Neuron (in vitro differentiated cells): ENCODE measurements at regions not wholly inside any gene's neighbourhood (a gene's known extent, or its start where the extent isn't known, plus 50 kb on each side); places are given as distances from the start of the nearest gene placed in this dataset.
"Not testable (repeated sequence)": the region's sequence is repeated elsewhere in the genome, so short reads cannot be mapped to it uniquely, and the experiment has no call there.

ENCODE experiments used
- H2AFZ ChIP-seq: one replicate; pipeline ENCODE4 v1.6.1; 2013; ENCODE audit warnings: low read depth, mild to moderate bottlenecking, inconsistent platforms, low read length, moderate library complexity
- H3K27me3 ChIP-seq: one replicate; pipeline ENCODE4 v1.6.1; 2013; ENCODE audit warnings: low read length; ENCODE audit not compliant: insufficient read depth
- H3K36me3 ChIP-seq: one replicate; pipeline ENCODE4 v1.6.1; 2013; ENCODE audit warnings: low read length; ENCODE audit not compliant: insufficient read depth
- H3K4me1 ChIP-seq: one replicate; pipeline ENCODE4 v1.6.1; 2013; ENCODE audit warnings: low read length; ENCODE audit not compliant: insufficient read depth
- H3K4me3 ChIP-seq: 2 replicates; pipeline ENCODE4 v1.5.1; 2013; ENCODE audit warnings: mild to moderate bottlenecking, low read length, moderate library complexity
- H3K9me3 ChIP-seq: one replicate; pipeline ENCODE4 v1.6.1; 2013; ENCODE audit warnings: low read length

DNA sequence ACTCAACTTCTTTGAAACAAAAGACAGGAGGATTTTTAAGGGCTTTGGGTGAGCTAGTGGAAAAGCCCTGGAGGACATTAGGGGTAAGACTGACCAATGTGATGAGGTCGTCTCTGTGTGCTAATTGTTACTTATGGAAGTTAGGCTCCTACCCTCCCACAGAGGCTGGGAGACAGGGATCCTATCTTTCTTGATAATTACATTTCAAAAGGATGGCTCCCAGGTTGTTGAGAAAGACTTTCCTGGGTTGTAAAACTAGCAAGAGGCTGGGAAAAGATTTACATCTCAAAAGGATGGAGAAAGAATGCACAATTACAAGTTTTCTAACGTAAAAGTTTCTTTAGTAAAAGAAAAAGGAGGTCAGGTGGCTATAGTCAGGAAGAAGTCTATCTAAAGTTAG, 605.8 kb upstream of the GOT2 start:
- no peaks in the 10 kb centered on the region for H3K27me3 ChIP-seq
- H3K36me3 ChIP-seq: no peaks in the 10 kb centered on the region
- no peaks in the 10 kb centered on the region for H3K9me3 ChIP-seq
- H2AFZ ChIP-seq: no peak overlapping the region
- no peaks in the 10 kb centered on the region for H3K4me1 ChIP-seq
- H3K4me3 ChIP-seq: no peak overlapping the region

DNA sequence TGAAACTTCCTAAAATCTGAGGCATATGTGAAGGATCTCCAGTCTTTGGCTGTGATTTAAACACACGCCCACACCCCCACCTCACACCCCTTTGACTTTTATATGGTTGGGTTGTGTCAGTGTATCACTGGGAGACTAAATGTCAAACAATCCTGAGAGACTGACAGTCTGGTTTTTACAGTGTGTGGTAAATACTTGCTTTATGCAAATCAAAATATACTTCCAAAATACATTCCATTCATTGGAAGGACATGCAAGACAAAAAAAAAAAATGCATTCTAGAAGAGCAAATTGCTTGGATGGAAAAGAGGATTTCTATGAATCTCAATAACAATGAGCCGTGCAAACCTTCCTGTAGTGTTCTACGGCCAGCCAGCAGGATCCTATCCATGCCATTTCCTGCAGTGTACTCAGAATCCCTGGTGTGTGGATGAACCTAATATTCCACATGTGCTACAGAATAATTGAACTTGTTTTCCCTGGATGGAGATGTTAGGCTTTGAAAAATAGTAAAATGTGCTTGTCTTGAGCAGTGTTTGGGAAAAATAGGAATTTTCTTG, 602.1 kb upstream of the GOT2 start:
- no peaks in the 10 kb centered on the region for H3K36me3 ChIP-seq
- no peak overlapping the region for H2AFZ ChIP-seq
- H3K27me3 ChIP-seq: no peaks in the 10 kb centered on the region
- no peaks in the 10 kb centered on the region for H3K4me1 ChIP-seq
- H3K4me3 ChIP-seq: no peak overlapping the region
- H3K9me3 ChIP-seq: no peaks in the 10 kb centered on the region

DNA sequence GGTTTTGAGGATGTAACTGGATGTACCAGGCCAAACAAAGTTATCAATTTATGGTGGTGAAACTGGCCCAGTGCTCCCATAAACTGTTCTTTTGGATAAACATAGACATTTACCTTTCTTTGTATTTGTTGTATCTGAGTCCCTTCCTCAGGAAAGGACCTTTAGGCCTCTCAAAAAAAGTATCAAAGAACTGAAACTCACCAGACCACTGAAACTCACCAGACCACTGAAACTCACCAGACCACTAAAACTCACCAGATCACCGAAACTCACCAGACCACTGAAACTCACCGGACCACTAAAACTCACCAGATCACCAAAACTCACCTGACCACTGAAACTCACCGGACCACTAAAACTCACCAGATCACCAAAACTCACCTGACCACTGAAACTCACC, 597.6 kb upstream of the GOT2 start:
- H3K9me3 ChIP-seq, H2AFZ ChIP-seq, H3K36me3 ChIP-seq, H3K27me3 ChIP-seq, H3K4me3 ChIP-seq: not testable (repeated sequence)
- peaks cover 20% of the 10 kb centered on the region for H3K4me1 ChIP-seq

DNA sequence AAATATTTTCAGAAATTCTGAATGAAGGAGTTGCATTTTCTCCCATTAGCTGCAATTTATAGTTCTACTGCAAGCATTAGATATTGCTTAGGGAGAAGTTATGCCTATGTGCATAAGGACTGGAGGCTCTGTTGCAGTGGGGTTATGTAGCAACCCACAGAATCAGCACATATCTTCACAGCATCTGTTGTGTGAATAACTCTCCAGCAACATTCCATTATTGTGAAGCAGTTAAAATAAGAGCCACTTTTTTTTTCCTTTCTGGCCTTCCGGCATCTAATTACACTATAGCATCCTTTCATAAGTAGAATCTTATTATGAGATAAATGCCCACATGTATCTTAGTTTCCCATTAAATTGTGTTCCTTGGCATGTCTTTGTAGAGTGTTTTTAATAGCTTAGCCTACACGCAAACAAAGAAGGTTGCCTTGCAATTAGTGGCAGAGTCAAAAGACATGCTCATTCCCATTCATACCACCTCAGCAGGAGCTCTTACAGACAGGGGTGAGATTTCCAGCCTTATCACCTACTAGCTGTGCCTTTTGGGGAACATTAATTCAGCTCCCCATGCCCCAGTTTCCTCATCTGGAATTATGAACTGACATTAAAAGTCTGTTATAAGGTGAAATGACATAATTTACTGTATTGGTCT, 596.0 kb upstream of the GOT2 start:
- Histone ChIP-seq H3K4me1 (peaks cover 20% of the 10 kb centered on the region), H3K36me3 (no peaks in the 10 kb centered on the region), H3K27me3 (no peaks in the 10 kb centered on the region), H3K9me3 (no peaks in the 10 kb centered on the region), H3K4me3 (no peak overlapping the region), H2AFZ (no peak overlapping the region)

DNA sequence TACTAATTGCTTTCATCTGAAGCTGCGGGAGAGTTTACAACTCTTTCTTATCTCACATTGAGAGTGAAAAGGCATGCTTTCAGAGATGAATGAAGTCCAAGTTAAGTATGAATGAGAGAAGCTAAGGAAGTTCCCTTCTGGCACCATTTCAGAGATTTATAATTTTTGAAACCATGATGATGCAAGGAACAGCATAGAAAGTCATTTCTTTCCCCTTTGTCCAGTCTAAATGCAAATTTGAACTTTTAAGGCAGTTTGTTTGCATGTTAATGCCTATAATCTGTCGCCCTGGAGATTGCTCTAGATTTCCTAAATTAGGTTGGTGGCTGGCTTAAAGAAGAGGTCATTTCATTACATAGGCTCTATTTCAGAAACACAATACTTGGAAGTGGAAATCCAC, 594.8 kb upstream of the GOT2 start:
- H3K36me3 ChIP-seq: no peaks in the 10 kb centered on the region
- H2AFZ ChIP-seq: no peak overlapping the region
- H3K9me3 ChIP-seq: no peaks in the 10 kb centered on the region
- H3K4me1 ChIP-seq: peaks cover 20% of the 10 kb centered on the region
- no peaks in the 10 kb centered on the region for H3K27me3 ChIP-seq
- no peak overlapping the region for H3K4me3 ChIP-seq

DNA sequence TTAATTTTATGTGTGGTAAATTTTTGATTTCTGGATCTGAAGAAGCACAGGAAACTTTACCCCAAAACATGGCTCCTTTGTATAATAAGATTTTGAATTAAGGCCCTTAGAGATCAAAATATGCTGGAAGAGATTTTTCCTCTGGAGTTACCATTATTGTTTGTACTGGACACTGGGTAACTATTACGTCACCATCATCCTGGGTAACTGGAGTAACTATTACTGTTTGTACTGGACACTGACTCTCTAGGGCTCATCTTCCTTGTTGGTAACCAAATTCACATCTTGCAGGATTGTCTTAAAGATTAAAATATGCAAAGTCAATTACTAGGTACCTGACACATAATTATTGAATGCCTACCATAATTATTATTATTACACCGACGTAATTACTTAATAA, 593.8 kb upstream of the GOT2 start:
- Histone ChIP-seq H2AFZ (no peak overlapping the region), H3K27me3 (no peaks in the 10 kb centered on the region), H3K36me3 (no peaks in the 10 kb centered on the region), H3K4me3 (no peak overlapping the region), H3K9me3 (no peaks in the 10 kb centered on the region), H3K4me1 (peaks cover 20% of the 10 kb centered on the region)

DNA sequence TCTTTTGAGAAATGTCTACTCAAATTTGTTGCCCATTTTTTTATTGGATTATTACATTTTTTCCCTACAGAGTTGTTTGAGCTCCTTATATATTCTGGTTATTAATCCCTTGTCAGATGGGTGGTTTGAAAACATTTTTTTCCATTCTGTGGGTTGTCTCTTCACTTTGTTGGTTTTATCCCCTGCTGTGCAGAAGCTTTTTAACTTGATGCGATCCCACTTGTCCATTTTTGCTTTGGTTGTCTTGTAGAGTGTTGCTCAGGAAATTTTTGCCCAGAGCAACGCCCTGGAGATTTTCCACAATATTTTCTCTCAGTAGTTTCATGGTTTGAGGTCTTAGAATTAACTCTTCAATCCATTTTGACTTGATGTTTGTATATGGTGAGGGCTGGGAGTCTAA, 592.8 kb upstream of the GOT2 start:
- Histone ChIP-seq H2AFZ (no peak overlapping the region), H3K27me3 (no peaks in the 10 kb centered on the region), H3K36me3 (no peaks in the 10 kb centered on the region), H3K4me3 (no peak overlapping the region), H3K9me3 (no peaks in the 10 kb centered on the region), H3K4me1 (peaks cover 20% of the 10 kb centered on the region)

DNA sequence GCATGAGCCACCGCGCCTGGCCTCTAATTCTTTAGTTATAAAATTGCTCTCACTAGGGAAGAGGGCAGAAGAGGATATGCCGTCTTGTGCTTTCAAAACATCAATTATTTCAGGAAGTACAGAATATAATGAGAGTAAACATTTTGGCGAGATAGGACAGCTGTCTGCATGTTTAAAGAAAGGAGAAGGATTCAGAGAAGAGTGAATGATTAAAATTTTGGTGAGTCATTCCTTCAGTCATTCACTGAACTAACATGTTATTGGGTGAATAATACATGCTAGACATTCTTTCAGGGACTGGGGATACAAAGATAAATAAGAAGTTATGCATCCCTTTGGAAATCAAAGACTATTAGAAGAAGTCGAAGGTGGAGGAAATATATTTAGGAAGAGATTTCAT, 590.3 kb upstream of the GOT2 start:
- Histone ChIP-seq H3K36me3 (no peaks in the 10 kb centered on the region), H3K27me3 (no peaks in the 10 kb centered on the region), H2AFZ (no peak overlapping the region), H3K4me1 (peaks cover 13% of the 10 kb centered on the region), H3K9me3 (no peaks in the 10 kb centered on the region), H3K4me3 (no peak overlapping the region)

DNA sequence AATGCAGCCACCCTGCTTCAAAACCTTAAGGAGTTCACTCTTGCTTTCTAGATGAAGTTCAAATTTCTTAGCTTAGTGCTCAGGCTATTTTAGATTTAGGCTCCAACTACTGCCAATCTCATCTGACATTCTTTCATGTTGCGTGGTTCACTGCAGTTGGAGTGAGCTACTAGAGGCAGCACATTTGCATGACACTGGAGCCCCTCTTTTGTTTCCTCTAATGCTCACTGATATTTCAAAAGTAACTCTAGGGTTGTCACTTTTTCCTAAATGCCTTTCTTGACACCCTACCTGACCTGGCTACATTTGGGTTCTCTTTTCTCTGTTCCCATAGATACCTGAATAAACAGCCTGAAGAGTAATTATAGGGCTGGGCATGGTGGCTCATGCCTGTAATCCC, 586.5 kb upstream of the GOT2 start:
- no peaks in the 10 kb centered on the region for H3K9me3 ChIP-seq
- no peak overlapping the region for H3K4me3 ChIP-seq
- H3K4me1 ChIP-seq: no peaks in the 10 kb centered on the region
- no peak overlapping the region for H2AFZ ChIP-seq
- H3K27me3 ChIP-seq: no peaks in the 10 kb centered on the region
- H3K36me3 ChIP-seq: no peaks in the 10 kb centered on the region

DNA sequence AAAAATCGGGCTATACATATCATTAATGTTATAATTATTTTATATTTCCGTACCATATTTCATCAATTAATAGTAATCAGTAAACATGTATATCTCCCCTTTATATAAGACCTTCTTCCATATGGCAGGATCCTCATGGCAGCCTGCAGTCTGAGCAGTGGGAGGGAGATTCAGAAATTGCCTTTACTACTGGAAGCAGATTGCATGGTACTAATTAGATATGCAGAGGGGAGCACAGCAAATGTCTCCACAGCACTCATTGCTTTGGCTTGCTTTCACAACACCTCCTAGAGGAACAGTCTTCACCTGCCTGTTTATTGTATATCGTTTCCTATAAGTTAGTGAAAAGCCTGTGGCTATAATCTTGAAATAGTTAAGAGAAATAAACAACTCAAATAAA, 585.8 kb upstream of the GOT2 start:
- Histone ChIP-seq H2AFZ (no peak overlapping the region), H3K4me1 (no peaks in the 10 kb centered on the region), H3K4me3 (no peak overlapping the region), H3K36me3 (no peaks in the 10 kb centered on the region), H3K27me3 (no peaks in the 10 kb centered on the region), H3K9me3 (no peaks in the 10 kb centered on the region)

DNA sequence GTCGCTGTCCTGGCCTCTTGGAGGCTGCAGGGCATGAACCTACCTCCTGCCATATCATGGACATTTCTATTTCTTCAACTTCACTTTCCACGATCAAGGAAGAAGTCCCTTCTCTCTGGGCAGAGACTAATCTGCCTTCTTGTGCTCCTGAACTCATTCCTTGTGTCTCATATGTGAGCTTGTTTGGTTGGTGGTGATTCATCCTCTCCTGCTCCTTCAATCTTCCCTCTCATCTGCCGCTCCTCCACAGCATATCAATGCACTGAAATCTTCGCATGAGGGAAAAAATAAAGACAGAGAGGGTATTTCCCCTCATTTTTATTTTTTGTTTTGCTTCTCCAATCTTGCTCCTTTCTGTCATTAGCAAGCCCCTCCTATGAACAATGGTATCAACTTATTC, 571.7 kb upstream of the GOT2 start:
- no peaks in the 10 kb centered on the region for H3K36me3 ChIP-seq
- no peak overlapping the region for H2AFZ ChIP-seq
- H3K27me3 ChIP-seq: no peaks in the 10 kb centered on the region
- no peaks in the 10 kb centered on the region for H3K9me3 ChIP-seq
- no peaks in the 10 kb centered on the region for H3K4me1 ChIP-seq
- no peak overlapping the region for H3K4me3 ChIP-seq

DNA sequence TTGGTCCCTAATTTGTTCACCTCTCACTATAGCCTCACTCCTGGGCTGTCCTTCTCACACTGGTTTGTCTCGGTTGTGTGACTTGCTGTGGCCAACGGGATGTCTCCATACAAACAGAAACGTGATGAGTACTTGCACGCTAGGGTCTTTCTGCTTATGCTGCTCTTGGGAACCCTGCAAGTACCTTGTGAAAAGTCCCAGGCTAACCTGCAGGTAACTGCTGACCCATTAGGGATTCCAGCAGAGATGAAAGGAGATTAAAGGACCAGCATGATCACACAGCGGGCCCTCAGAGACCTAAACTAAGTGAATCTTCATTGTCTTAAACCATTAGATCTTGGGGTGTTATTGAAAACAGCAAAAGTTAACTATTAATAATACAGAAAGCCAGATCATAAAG, 562.8 kb upstream of the GOT2 start:
- Histone ChIP-seq H3K9me3 (no peaks in the 10 kb centered on the region), H3K36me3 (no peaks in the 10 kb centered on the region), H3K27me3 (no peaks in the 10 kb centered on the region), H2AFZ (no peak overlapping the region), H3K4me3 (no peak overlapping the region), H3K4me1 (no peaks in the 10 kb centered on the region)

DNA sequence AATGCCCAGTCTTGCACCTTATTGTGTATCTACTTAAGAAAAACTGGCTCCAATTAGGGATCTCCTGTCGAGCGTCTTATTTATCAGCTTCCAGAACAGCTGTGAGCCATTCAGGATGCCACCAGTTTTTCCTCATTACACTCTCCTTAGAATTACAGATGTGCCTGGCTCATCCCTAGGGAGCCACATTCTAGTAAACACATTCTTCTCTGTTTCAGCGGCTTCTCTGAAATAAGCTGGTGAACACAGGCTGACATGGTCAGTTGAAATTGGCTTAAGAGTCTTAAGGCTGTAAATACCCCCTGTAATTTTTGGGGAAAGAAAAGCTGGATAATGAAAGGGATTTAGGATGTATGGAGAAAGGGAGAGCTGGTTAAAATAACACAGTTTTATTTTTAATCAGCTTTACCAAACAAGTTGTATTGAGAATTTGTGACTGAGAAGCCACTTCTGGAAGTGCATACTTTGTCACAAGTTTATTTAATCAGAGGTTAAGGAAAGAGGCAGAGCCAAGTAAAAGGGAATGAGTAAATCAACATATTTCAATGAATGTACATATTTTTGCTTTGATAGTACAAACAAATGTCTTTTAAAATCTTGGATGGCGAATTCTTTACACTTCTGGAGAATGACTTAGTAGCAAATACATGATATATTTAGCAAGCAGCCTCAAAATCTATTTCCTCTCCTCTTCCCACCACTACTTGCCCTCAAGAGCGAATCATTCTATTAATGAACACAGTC, 562.0 kb upstream of the GOT2 start:
- no peaks in the 10 kb centered on the region for H3K4me1 ChIP-seq
- no peak overlapping the region for H2AFZ ChIP-seq
- no peaks in the 10 kb centered on the region for H3K36me3 ChIP-seq
- no peak overlapping the region for H3K4me3 ChIP-seq
- H3K9me3 ChIP-seq: no peaks in the 10 kb centered on the region
- H3K27me3 ChIP-seq: no peaks in the 10 kb centered on the region
